Sigmoid colon (tissue), 6 donors: ENCODE measurements at regions not wholly inside any gene's neighbourhood (a gene's known extent, or its start where the extent isn't known, plus 50 kb on each side); places are given as distances from the start of the nearest gene placed in this dataset.

Source experiments
- DNase-seq: peaks from one replicate; pipeline ENCODE4 v3.0.0-alpha.2; 2019
- H3K27ac ChIP-seq, 4 donors: fragments of 200-600 bp; sonication (generic); one replicate each; pipeline ENCODE4 v1.5.1; 2016 to 2019; ENCODE audit warnings: mild to moderate bottlenecking in 1 of 4
- H3K27me3 ChIP-seq, 3 donors: fragments of 200-600 bp; sonication (generic); one replicate each; pipeline ENCODE4 v1.5.1; 2019; ENCODE audit warnings: mild to moderate bottlenecking in 1 of 3
- H3K36me3 ChIP-seq, 4 donors: fragments of 200-600 bp; sonication (generic); one replicate each; pipeline ENCODE4 v1.5.1; 2016 to 2019
- H3K4me1 ChIP-seq, 4 donors: fragments of 200-600 bp; sonication (generic); one replicate each; pipeline ENCODE4 v1.5.1; 2017 to 2019
- H3K4me3 ChIP-seq, 4 donors: fragments of 200-600 bp; sonication (generic); one replicate each; pipeline ENCODE4 v1.5.1; 2017 to 2019; ENCODE audit warnings: mild to moderate bottlenecking in 2 of 4, moderate library complexity in 1 of 4
- H3K9me3 ChIP-seq, 4 donors: fragments of 200-600 bp in 3 of 4; sonication (generic) in 3 of 4; one replicate each; pipeline versions ENCODE4 v1.5.1 to v1.6.1; 2013 to 2019
- EP300 ChIP-seq, 4 donors: sonication (generic); formaldehyde crosslinking; IDR thresholded peaks; one replicate each; pipeline ENCODE4 v1.6.1; 2017; ENCODE audit warnings: antibody characterized with exemption in 4 of 4
- POLR2A ChIP-seq, 2 donors: fragments of 450-650 bp; IDR thresholded peaks; one replicate each; pipeline ENCODE4 v1.6.1; 2016; ENCODE audit warnings: antibody characterized with exemption in 2 of 2, mild to moderate bottlenecking in 2 of 2, moderate library complexity in 2 of 2
- POLR2AphosphoS5 ChIP-seq, 4 donors: sonication (generic); formaldehyde crosslinking; IDR thresholded peaks; one replicate each; pipeline ENCODE4 v1.6.1; 2017; ENCODE audit warnings: antibody characterized with exemption in 4 of 4
- WGBS, 2 donors: extraction: QIAGEN DNeasy Blood & Tissue Kit; methylation state at CpG; one replicate each; pipeline ENCODE4 v1.1.7; 2013; 5-methylcytosine and 5-hydroxymethylcytosine counted together
- intact Hi-C: fragments of 100-400 bp; cut with DNase I; formaldehyde crosslinking; loops from one replicate; pipeline ENCODE4 v1.15.1; 2023
- TF ChIP-seq, protein P1 (sequence below), 4 experiments: fragments of 450-650 bp in 3 of 4; fragments of 200-600 bp in 1 of 4; IDR thresholded peaks; one replicate each; pipeline ENCODE4 v1.5.1; 2016 to 2019; ENCODE audit warnings: antibody characterized with exemption in 4 of 4, mild to moderate bottlenecking in 3 of 4, moderate library complexity in 2 of 4
- donor health status: healthy with polysubstance abuse.
- donor health status: healthy.

- 87 to 93% methylated on average over 6 of the region's 6 CpGs for WGBS, 2 donors
- no peak for DNase-seq
- Histone ChIP-seq H3K9me3 (no peaks in the 10 kb centered on the region), H3K27me3 (no peaks in the 10 kb centered on the region), H3K4me3 (no peak overlapping the region), H3K4me1 (no peaks in the 10 kb centered on the region), H3K36me3 (no peaks in the 10 kb centered on the region), H3K27ac (no peak overlapping the region)
- intact Hi-C loops, result no loop called here
- TF ChIP-seq EP300 (IDR thresholded peaks at IDR 0.05) (no peak), POLR2A (IDR thresholded peaks at IDR 0.05) (no peak), POLR2AphosphoS5 (IDR thresholded peaks at IDR 0.05) (no peak)
- TF ChIP-seq, protein P1, sequence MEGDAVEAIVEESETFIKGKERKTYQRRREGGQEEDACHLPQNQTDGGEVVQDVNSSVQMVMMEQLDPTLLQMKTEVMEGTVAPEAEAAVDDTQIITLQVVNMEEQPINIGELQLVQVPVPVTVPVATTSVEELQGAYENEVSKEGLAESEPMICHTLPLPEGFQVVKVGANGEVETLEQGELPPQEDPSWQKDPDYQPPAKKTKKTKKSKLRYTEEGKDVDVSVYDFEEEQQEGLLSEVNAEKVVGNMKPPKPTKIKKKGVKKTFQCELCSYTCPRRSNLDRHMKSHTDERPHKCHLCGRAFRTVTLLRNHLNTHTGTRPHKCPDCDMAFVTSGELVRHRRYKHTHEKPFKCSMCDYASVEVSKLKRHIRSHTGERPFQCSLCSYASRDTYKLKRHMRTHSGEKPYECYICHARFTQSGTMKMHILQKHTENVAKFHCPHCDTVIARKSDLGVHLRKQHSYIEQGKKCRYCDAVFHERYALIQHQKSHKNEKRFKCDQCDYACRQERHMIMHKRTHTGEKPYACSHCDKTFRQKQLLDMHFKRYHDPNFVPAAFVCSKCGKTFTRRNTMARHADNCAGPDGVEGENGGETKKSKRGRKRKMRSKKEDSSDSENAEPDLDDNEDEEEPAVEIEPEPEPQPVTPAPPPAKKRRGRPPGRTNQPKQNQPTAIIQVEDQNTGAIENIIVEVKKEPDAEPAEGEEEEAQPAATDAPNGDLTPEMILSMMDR (IDR thresholded peaks at IDR 0.05), result no peak
Measured at GRCh38 chr3:82506204-82506603, 744.8 kb upstream of the GBE1 start.

DNA sequence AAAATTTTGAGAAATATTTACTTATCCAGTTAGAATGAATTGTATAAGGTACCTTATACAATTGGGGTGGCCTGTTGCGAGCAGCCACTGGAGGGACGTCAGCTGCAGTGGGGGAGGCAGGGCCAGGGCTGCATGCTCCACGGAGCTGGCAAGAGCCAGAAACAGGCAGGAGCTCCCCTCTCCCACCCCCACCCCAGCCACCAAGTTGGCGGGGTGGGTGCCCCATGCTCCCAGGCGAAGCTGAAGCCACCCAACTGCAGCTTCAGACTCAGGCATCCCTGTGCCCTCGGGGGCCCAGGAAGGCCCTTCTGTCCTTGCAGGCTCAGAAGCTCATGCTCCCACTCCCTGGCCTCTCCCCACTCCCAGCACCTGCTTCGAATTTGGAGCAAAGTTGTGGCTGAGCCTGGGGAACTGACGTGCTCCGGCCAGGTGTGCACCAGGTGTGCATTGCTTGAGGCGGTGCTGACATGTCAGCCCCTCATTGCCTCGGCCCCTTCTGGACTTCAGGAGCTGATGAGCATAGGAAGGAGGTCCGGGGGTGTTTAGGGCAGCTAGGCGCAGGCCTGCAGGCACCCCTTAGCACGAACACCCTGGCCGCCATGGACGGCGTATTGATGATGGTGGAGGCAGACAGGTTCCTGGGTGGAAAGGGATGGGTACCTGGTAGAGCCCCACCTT, 743.8 kb upstream of the GBE1 start:
- TF ChIP-seq POLR2A (IDR thresholded peaks at IDR 0.05) (no peak), EP300 (IDR thresholded peaks at IDR 0.05) (no peak), POLR2AphosphoS5 (IDR thresholded peaks at IDR 0.05) (no peak)
- TF ChIP-seq, protein P1 (IDR thresholded peaks at IDR 0.05), result no peak
- H3K27ac ChIP-seq, result no peak overlapping the region
- H3K4me1 ChIP-seq, result no peaks in the 10 kb centered on the region
- H3K9me3 ChIP-seq, result no peaks in the 10 kb centered on the region
- intact Hi-C loops, result no loop called here
- no peak overlapping the region for H3K4me3 ChIP-seq
- H3K27me3 ChIP-seq, result no peaks in the 10 kb centered on the region
- no peak for DNase-seq
- WGBS, 2 donors, result 82 to 87% methylated on average over 17 of the region's 17 CpGs
- no peaks in the 10 kb centered on the region for H3K36me3 ChIP-seq

GRCh38 chr3:82498186-82498585, 736.7 kb upstream of the GBE1 start:
- no peak for DNase-seq
- intact Hi-C loops, result no loop called here
- no peaks in the 10 kb centered on the region for H3K36me3 ChIP-seq
- no peaks in the 10 kb centered on the region for H3K27me3 ChIP-seq
- no peak overlapping the region for H3K4me3 ChIP-seq
- no peaks in the 10 kb centered on the region for H3K9me3 ChIP-seq
- TF ChIP-seq EP300 (IDR thresholded peaks at IDR 0.05) (no peak), POLR2AphosphoS5 (IDR thresholded peaks at IDR 0.05) (no peak), POLR2A (IDR thresholded peaks at IDR 0.05) (no peak)
- TF ChIP-seq, protein P1 (IDR thresholded peaks at IDR 0.05), result no peak
- no peaks in the 10 kb centered on the region for H3K4me1 ChIP-seq
- H3K27ac ChIP-seq, result no peak overlapping the region
- WGBS, 2 donors, result 79 to 88% methylated on average over 11 of the region's 11 CpGs

GRCh38 chr3:82496890-82497560, 735.6 kb upstream of the GBE1 start:
- Histone ChIP-seq H3K27ac (no peak overlapping the region), H3K4me3 (no peak overlapping the region), H3K36me3 (no peaks in the 10 kb centered on the region), H3K27me3 (no peaks in the 10 kb centered on the region), H3K4me1 (no peaks in the 10 kb centered on the region), H3K9me3 (no peaks in the 10 kb centered on the region)
- no peak for DNase-seq
- intact Hi-C loops, result no loop called here
- no peak for TF ChIP-seq EP300 (IDR thresholded peaks at IDR 0.05)
- TF ChIP-seq, protein P1 (IDR thresholded peaks at IDR 0.05), result no peak
- TF ChIP-seq POLR2AphosphoS5 (IDR thresholded peaks at IDR 0.05), result no peak
- no peak for TF ChIP-seq POLR2A (IDR thresholded peaks at IDR 0.05)
- WGBS, 2 donors, result 58 to 63% methylated on average over 8 of the region's 8 CpGs
